CD4-positive, alpha-beta T cell treated with Interleukin-17A for 4 hours (primary cell): ENCODE measurements at regions not wholly inside any gene's neighbourhood (a gene's known extent, or its start where the extent isn't known, plus 50 kb on each side); places are given as distances from the start of the nearest gene placed in this dataset.

ENCODE experiments used
- DNase-seq: peaks from one replicate; pipeline ENCODE4 v3.0.0-alpha.2; 2020; ENCODE audit warnings: mixed read lengths

GRCh38 chr2:212686285-212686895 lies 147.8 kb upstream of the ERBB4 start:
- DNase-seq = peak; percentile 60

DNA sequence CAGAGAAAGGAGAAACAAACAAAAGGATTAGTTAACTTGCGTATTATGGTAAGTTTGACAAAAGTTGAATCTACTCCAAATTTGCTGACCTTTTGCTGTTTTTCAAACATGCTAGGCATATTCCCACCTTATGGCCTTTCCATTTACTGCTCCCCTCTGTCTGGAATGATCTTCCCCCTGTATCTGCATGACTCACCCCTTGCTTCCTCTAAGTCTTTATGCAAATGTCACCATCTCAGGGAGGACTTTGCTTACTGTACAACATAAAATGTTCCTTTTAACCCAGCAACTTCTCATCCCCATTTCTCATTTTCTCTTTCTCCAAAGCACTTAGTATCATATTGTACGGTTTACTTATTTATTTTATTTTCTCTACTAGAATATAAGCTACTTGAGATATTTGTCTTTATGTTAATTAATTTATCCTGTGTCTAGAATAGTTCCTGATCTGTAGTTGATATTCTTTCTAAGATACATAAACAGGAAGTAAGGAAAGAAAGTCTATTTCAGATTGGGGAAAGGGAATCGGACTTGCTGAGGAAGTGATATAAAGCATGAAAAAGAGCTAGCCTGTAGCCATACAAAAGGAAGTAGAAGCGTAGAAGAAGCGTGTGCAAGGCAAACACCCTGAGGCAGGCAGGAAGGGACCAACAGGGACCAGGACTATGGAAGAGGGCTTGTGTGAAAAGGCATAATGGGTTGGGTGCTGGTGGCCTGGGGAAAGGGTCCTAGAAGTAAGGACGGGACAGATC lies 144.9 kb upstream of the ERBB4 start:
- DNase-seq = no peak

- no peak for DNase-seq
These were observed 144.3 kb upstream of the ERBB4 start for GRCh38 chr2:212682937-212683336.

DNA sequence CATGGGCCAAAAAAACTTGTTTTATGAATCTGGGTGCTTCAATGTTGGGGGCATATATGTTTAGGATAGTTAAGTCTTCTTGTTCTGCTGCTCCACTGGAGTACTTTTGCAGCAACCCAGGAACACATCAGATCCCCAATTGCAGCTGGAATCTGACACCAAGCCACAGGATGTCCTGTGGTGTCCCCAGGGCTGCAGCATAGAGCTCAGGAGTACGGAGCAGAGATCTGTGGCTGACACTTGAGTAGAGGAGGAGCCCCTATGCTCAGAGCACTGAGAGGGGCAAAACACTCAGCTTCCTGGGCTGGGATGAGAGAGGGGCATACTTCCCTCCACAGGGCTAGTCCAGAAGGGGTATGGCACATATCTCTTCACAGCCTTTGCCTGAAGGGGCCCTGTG lies 138.9 kb upstream of the ERBB4 start:
- DNase-seq = no peak

DNA sequence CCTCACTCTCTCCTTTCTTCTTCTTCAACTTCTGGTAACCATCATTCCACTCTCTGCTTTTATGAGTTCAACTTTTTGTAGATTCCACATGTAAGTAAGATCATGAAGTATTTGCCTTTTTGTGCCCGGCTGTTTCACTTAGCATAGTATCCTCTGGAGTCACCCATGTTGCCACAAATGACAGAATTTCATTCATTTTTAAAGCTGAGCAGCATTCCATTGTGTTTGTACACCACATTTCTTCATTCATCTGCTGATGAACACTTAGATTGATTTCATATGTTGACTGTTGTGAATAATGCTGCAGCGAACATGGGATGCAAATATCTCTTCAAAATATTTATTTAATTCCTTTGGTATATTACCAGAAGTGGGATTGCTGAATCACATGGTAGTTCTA lies 133.6 kb upstream of the ERBB4 start:
- no peak for DNase-seq

GRCh38 chr2:212669761-212670160 lies 131.2 kb upstream of the ERBB4 start:
- no peak for DNase-seq

GRCh38 chr2:212667751-212668316 lies 129.2 kb upstream of the ERBB4 start:
- no peak for DNase-seq

- DNase-seq = no peak
These were observed 127.3 kb upstream of the ERBB4 start for GRCh38 chr2:212665948-212666347.

DNA sequence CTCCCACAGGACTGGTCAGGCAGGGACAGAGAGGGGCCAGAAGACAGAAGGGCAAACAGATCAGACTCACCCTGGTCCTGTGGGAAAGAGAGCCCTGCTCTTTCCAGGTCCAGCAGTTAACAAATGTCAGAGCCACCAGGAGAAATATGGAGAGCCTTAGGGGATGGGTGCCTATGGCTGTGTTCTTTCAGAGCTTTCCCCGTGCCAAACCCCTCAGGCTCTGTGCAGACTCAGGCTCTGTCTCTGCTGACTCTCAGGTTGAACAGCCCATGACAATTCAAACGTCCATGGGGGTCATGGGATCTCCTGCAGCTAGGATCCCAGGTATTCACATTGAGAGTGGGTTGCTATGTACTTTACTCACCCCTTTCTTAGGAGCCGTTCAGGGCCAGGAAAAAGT lies 120.8 kb upstream of the ERBB4 start:
- DNase-seq = no peak

DNA sequence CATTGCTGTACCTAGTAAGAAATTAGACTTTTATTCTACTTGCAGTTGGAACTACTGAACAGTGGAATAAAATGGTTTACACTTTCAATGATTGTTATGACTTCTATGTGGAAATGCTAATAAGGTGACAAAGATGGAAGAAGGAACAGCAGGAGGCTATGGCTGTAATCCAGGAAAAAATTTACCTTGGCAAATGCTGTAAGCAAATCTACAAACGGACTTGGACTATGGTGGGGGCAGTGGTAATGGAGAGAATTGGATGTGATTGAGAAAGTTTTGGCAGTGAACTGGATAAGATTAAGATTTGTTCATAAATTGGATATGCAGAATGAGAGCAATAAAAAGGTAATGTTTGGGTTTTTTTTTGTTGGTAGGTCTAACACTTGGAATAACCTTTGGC lies 111.0 kb upstream of the ERBB4 start:
- DNase-seq = no peak

DNA sequence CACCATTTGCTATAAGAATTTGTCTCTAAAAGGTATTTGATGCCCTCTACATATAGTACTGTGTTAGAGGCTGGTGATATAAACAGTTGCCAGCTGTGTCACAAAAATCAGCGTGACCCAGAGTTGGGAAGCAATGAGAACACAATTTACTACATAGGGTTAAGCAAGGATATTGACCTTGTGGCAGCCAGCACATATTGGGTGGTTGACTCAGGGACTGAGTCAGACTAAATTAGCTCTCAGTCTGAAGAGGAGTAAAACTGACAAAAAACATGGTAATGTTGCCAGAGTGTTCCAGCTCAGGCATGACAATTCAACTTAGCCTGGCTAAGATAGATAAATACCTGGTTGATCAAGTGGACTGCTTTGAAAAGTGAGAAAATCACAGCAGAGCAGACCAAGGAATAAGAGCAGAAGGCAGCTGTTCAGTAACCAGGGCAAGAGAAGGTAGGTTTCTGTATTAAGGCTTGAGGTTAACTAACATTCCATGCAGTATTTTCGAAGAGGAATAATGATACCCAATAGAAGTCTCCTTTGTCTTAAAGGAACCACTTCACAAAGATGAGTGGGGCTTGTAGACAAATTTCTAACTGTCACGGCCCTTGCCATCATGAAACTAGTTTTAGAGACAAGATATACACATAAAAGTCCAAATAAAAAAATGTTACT lies 108.2 kb upstream of the ERBB4 start:
- no peak for DNase-seq

DNA sequence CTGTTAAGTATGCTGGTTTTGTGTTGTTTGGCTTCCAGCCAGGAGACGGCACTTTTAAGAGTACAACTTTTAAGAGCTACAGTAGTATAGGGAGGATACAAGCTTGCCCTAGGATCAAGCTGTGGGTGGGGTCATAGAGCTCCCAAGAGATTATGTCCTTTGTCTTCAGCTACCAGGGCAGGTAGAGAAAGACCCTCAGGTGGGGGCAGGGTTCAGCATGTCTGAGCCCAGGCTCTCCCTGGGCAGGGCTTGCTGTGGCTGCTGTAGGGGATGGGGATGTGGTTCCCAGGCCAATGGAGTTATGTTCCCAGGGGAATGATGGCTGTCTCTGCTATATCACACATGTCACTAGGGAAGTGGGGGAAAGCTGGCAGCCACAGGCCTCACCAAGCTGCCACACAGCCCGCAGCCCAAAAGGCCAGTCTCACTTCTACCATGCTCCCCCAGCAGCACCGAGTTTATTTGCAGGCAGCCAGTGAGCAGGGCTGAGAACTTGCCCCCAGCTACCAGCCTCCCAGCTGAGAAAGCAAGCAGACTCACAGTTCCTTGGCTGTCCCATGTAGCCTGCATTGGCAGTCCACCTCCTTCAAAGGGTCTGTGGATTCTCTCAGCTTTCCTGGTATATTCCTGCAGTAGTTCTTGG lies 105.7 kb upstream of the ERBB4 start:
- DNase-seq = no peak

GRCh38 chr2:212640428-212640827 lies 101.8 kb upstream of the ERBB4 start:
- DNase-seq = no peak

DNA sequence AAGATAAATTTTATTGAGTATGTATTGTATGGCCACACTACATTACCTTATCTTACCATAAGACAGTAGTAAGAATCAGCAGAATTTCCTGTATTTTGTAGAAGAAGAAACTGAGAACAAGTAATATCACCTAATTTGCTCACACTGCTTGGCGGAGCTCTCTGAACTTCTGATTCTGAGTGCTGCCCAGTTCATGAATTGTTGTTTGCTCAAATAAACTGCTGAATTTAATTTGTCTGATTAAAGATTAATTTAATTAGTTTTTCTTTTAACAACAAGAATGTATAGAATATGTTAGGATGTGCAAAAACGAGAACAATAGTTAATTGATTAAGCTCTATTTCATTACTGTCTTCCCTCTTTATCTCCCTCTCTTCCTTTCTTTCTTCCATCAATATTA lies 100.1 kb upstream of the ERBB4 start:
- DNase-seq = no peak

- DNase-seq = no peak
These were observed 90.0 kb upstream of the ERBB4 start for GRCh38 chr2:212628586-212628985.

GRCh38 chr2:212626371-212626918 lies 87.8 kb upstream of the ERBB4 start:
- no peak for DNase-seq

- DNase-seq = no peak
These were observed 81.4 kb upstream of the ERBB4 start for GRCh38 chr2:212619954-212620353.

DNA sequence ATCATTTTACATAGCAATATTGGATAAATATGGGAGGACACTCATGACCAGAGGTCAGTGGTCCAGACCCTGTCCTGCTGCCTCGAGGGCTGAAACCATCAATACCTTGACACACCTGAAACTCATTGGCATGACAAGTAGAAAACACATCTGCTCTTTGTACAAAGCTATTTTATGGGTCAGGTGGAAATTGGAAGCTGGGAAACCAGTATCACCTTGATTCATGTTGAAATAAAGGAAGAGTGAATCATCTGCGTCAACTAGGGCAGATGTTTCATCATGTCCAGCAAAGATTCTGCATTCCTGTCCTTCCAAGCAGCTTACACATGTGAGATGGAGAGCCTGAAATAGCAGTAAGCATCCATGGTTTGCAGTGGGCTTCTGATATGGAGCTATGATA lies 80.0 kb upstream of the ERBB4 start:
- DNase-seq = no peak

GRCh38 chr2:212610872-212611425 lies 72.3 kb upstream of the ERBB4 start:
- DNase-seq = no peak

GRCh38 chr2:212609479-212609878 lies 70.9 kb upstream of the ERBB4 start:
- DNase-seq = no peak

DNA sequence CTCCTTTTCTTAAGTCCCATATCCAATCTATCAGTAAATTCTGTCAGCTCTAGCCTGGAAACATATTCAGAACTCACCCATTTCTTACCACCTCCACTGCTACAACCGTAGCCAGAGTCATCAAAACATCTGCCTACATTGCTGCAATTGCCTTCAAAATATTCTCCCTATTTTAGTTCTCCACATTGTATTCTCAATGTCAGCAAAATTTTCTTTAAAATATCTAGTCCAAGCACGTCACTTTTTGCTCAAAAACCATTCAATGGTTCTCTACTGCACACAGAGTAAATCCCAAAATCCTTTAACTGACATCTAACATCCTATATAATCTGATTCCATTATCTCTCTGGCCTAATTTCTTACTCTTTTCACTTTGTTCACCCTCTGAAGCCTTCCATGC lies 68.5 kb upstream of the ERBB4 start:
- DNase-seq = no peak

- DNase-seq = no peak
These were observed 67.6 kb upstream of the ERBB4 start for GRCh38 chr2:212606232-212606631.

DNA sequence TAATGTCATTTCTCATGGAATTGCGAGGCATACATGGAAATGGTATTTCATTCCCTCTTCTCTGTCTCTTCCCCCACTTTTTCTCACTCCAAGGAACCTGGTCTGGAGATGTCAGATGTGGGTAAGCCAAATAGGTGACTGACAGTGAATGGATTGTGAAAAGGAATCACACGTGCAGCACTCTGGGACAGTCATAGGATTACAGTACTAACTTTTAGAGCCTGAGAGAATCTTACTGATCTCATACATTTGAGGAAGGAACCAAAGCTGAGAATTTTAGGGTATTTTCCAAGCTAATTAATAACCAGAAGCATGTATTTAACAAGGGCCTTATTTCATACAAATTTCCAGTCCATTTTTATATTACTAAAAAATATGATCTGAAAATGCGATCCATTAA lies 58.1 kb upstream of the ERBB4 start:
- no peak for DNase-seq
